Stimulated activated effector memory CD8-positive, alpha-beta T cell treated with anti-CD3 and anti-CD28 coated beads, Interleukin-12 subunit alpha, Interleukin-12 subunit beta, amount 100 ng/mL, for 72 hours (primary cell): ENCODE measurements at regions not wholly inside any gene's neighbourhood (a gene's known extent, or its start where the extent isn't known, plus 50 kb on each side); places are given as distances from the start of the nearest gene placed in this dataset.
A peak's percentile ranks its signal among the peaks of the same experiment; 100 is the strongest.
"Not testable (repeated sequence)": the region's sequence is repeated elsewhere in the genome, so short reads cannot be mapped to it uniquely, and the experiment has no call there.

Experiments used
- ATAC-seq: fragments of 150-1000 bp; cut with Tn5 transposase; 2 replicates; pipeline ENCODE4 v1.10.0; 2021
- DNase-seq, 2 donors: peaks; one replicate each; pipeline ENCODE4 v3.0.0; 2021 to 2022; ENCODE audit warnings: low spot score in 2 of 2
- H3K27ac Mint-ChIP-seq: one replicate; pipeline ENCODE4 v1.8.0; 2022; ENCODE audit warnings: mild to moderate bottlenecking, mixed read lengths
- H3K36me3 Mint-ChIP-seq: one replicate; pipeline ENCODE4 v1.8.0; 2022; ENCODE audit warnings: mild to moderate bottlenecking, mixed read lengths
- H3K4me1 Mint-ChIP-seq: one replicate; pipeline ENCODE4 v1.8.0; 2022; ENCODE audit warnings: mixed read lengths
- H3K4me3 Mint-ChIP-seq: one replicate; pipeline ENCODE4 v1.8.0; 2022; ENCODE audit warnings: mild to moderate bottlenecking, mixed read lengths
- H3K9me3 Mint-ChIP-seq: one replicate; pipeline ENCODE4 v1.8.0; 2022; ENCODE audit warnings: mixed read lengths

DNA sequence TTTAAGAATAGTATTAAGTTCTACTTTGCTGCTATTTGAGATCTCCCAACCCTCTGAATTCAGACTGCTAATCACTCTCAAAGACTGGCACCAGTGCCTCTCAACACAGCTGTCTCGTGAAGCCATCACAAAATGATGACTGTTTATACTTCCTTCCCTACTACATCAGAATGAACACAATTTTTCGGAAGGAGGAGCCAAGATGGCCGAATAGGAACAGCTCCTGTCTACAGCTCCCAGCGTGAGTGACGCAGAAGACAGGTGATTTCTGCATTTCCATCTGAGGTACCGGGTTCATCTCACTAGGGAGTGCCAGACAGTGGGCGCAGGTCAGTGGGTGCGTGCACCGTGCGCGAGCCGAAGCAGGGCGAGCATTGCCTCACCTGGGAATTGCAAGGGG lies 314.4 kb downstream of the PAX3 start:
- H3K9me3 Mint-ChIP-seq, H3K4me1 Mint-ChIP-seq, H3K36me3 Mint-ChIP-seq, H3K4me3 Mint-ChIP-seq, DNase-seq, H3K27ac Mint-ChIP-seq, ATAC-seq: not testable (repeated sequence)

DNA sequence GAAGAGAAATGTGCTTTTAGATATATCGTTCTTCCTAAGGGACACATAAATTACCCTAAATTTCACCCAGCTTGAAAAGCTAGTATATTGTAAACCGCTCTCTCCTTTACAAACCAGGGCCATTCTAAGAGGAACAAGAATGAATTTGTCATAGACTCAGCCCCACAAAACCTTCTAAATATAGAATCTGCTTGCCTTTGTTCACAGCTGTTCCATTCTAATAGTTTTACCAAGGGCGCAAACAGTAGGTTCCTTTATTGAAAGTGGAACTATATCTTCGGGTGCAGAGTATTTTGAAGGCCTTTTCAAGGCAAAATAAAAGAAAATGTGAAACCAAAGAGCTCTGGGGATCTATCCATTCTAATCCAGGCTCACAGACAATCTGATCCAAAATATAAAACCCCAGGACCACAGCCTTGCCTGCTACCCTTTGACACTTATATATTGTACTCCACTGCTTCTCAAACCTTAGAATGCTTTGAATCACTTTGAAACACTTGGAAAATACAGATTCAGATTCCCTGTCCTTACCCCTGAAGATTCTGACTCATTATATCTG lies 316.8 kb downstream of the PAX3 start:
- H3K27ac Mint-ChIP-seq: no peak overlapping the region
- no peaks in the 10 kb centered on the region for H3K36me3 Mint-ChIP-seq
- no peaks in the 10 kb centered on the region for H3K4me1 Mint-ChIP-seq
- ATAC-seq (no peak), DNase-seq (no peak)
- no peak overlapping the region for H3K4me3 Mint-ChIP-seq
- H3K9me3 Mint-ChIP-seq: peaks cover 4% of the 10 kb centered on the region

DNA sequence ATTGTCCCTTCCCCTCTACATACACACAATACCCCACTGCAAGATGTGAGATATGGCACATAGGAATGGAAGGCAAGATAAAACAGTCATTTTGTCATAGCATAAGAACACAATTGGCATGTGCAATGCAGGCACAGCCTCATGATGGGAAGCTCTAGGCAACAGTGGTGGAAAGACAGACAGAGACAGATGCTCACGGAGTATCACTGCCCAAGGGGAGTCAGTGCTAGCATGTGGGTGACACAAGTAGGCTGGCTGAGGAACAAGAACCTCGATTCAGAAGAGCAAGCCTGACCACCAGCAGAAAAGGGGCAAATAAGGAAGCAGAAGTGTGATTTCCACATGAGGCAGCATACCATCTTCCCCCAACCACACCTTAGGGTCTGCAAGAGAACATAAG lies 323.6 kb downstream of the PAX3 start:
- DNase-seq: no peak
- no peaks in the 10 kb centered on the region for H3K36me3 Mint-ChIP-seq
- no peak overlapping the region for H3K4me3 Mint-ChIP-seq
- no peak overlapping the region for H3K27ac Mint-ChIP-seq
- no peaks in the 10 kb centered on the region for H3K4me1 Mint-ChIP-seq
- ATAC-seq: no peak
- peaks cover 4% of the 10 kb centered on the region for H3K9me3 Mint-ChIP-seq

DNA sequence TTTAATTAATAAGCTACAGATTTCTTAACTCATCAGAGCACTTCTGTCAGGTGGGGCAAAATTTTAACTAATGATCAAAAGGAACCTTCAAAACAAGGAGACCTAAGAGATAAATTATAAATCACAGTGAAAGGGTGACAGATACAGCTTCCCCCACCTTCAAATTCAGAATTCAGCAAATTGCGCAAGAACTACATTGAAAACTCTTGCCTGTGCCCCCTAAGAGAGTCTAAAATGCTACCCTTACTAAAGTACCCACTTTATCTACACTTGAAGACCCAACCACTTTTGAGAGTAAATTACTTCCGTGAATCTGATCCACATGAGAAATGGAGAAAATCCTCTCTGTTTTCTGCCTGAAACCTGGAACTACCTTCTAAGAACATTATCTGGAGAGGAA lies 324.9 kb downstream of the PAX3 start:
- no peaks in the 10 kb centered on the region for H3K4me1 Mint-ChIP-seq
- DNase-seq (no peak), ATAC-seq (no peak)
- H3K4me3 Mint-ChIP-seq: no peak overlapping the region
- no peak overlapping the region for H3K27ac Mint-ChIP-seq
- H3K9me3 Mint-ChIP-seq: peaks cover 4% of the 10 kb centered on the region
- no peaks in the 10 kb centered on the region for H3K36me3 Mint-ChIP-seq

DNA sequence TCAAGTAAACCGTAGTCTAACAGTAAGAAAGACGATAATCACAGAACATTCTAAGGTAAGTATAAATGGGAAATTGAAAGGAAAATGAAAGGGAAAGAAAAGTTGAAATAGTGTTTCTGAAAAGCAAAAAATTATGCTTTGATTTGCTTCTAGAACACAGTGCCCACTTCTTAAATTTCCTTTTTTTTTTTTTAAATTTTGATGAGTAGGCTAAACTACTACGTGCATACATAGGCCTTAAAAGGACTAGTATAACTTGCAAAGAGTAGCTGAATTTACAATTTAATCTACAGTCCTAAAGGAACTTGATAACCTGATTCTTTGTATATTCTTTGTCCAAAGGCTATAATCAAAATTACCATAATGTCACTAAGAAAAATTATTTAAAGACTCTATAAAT lies 325.3 kb downstream of the PAX3 start:
- no peak overlapping the region for H3K27ac Mint-ChIP-seq
- H3K9me3 Mint-ChIP-seq: peaks cover 4% of the 10 kb centered on the region
- DNase-seq (no peak), ATAC-seq (no peak)
- H3K36me3 Mint-ChIP-seq: no peaks in the 10 kb centered on the region
- H3K4me1 Mint-ChIP-seq: no peaks in the 10 kb centered on the region
- no peak overlapping the region for H3K4me3 Mint-ChIP-seq

DNA sequence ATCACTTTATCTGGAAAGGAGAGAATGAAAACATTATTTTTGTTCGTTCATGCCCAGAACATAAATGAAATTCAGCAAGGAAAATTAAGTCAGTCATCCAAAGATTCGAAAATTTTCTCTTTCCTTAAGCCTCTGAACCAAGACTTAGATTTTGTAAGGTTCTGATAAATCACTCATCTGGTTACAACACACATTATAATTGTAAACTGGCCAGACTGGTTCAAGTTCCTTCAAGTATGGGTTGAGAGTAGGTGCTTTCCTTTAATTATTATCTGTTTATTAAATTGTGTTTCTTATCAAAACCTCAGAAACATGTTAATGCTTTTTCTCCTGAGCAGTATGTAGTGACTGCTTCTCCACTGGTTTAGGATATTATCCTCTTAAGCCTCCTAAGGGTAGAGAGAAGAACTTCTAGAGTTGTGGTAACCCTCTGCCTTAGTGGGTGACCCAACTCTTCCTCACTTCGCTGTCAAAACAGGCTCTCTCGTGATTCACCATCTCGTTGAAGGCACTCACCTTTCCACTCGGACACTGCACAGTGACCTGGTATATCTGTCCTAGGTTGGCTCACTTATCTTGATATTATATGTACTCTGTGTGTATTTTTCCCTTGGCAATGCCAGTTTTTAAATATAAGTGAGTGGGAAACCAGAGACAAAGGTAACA lies 325.9 kb downstream of the PAX3 start:
- ATAC-seq (no peak), DNase-seq (no peak)
- Mint-ChIP-seq H3K36me3 (no peaks in the 10 kb centered on the region), H3K4me3 (no peak overlapping the region), H3K4me1 (no peaks in the 10 kb centered on the region), H3K9me3 (no peaks in the 10 kb centered on the region), H3K27ac (no peak overlapping the region)

DNA sequence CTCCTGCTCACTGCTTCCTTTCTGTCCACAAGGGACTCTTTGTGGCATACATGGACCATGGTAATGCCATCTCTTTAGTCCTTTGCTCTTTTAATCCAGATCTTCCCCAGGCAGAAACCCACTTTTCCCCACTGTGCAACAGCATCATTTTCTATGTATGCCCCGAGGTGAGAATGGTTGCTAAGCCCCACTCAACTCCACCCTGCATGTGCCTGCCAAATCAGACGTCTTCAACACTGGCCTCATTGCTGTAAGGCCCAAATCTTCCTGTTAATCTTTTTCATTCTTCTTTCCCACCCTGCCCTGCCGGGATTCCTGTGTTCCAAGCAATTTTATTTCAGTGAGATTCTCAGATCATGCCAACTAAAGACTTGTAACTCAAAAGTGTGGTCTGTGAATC lies 328.4 kb downstream of the PAX3 start:
- no peaks in the 10 kb centered on the region for H3K4me1 Mint-ChIP-seq
- H3K36me3 Mint-ChIP-seq: no peaks in the 10 kb centered on the region
- no peak overlapping the region for H3K27ac Mint-ChIP-seq
- DNase-seq (no peak), ATAC-seq (no peak)
- H3K4me3 Mint-ChIP-seq: no peak overlapping the region
- no peaks in the 10 kb centered on the region for H3K9me3 Mint-ChIP-seq

DNA sequence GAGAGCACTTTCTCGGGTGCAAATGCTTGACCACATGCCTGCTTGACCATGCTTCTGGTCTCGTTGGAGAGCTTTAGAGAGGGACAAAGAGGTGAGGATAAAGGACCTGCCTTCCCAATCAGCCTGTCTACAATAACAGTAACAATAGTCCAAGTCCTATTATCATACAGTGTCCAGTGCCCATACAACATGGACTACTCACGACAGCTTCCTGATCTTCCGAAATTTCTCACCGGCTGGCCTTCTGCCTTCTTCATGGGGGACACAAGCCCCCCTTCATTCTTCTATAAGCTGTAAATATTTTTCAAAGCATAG lies 329.0 kb downstream of the PAX3 start:
- Mint-ChIP-seq H3K27ac (no peak overlapping the region), H3K4me1 (no peaks in the 10 kb centered on the region), H3K4me3 (no peak overlapping the region), H3K36me3 (no peaks in the 10 kb centered on the region), H3K9me3 (no peaks in the 10 kb centered on the region)
- no peak for DNase-seq
- peak; percentile 11 for ATAC-seq

DNA sequence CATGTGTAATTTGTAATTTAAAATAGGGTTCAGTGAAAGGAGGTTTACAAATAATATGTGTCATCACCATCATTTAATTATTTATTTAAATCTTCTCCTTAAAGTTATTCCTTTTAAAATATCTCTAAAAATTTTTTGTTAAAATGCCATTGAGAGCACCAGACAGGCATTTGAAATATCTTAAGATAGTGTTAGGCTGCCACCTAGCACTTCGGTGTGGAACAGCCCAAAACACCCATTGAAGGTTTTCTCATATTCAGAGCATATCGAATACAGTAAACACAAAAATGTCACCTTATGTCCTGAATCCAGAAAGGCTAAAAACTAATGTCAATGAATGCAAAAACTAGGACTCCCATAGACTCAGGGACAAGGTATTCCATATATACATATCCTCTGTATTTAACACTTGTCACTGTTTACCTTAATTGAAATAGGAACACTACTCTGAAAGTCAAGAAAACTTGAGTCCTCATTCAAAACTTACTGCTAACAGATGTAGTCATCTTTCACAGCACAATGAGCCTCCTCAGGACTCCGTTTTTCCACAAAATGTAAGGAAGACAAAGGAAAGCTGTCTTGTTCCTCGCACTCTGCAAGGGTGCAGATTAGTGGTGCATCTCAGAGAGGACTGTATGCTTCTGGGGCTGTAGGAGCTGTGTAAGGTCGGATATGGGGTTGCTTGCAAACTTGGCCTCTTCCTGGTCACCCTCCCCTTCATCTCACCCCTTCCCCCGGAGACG lies 329.5 kb downstream of the PAX3 start:
- H3K4me3 Mint-ChIP-seq: no peak overlapping the region
- ATAC-seq (peak; percentile 55), DNase-seq (no peak)
- no peak overlapping the region for H3K27ac Mint-ChIP-seq
- no peaks in the 10 kb centered on the region for H3K9me3 Mint-ChIP-seq
- H3K4me1 Mint-ChIP-seq: no peaks in the 10 kb centered on the region
- no peaks in the 10 kb centered on the region for H3K36me3 Mint-ChIP-seq

DNA sequence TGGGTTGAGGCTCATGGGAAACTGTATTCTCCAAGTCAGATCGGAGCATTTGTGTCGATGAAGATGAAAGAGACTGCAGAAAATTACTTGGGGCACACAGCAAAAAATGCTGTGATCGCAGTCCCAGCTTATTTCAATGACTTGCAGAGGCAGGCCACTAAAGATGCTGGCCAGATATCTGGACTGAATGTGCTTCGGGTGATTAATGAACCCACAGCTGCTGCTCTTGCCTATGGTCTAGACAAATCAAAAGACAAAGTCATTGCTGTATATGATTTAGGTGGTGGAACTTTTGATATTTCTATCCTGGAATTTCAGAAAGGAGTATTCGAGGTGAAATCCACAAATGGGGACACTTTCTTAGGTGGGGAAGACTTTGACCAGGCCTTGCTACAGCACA lies 336.6 kb downstream of the PAX3 start:
- no peak overlapping the region for H3K27ac Mint-ChIP-seq
- H3K9me3 Mint-ChIP-seq: peaks cover 3% of the 10 kb centered on the region
- no peaks in the 10 kb centered on the region for H3K4me1 Mint-ChIP-seq
- no peak overlapping the region for H3K4me3 Mint-ChIP-seq
- no peak for ATAC-seq
- DNase-seq: no peak
- H3K36me3 Mint-ChIP-seq: no peaks in the 10 kb centered on the region

DNA sequence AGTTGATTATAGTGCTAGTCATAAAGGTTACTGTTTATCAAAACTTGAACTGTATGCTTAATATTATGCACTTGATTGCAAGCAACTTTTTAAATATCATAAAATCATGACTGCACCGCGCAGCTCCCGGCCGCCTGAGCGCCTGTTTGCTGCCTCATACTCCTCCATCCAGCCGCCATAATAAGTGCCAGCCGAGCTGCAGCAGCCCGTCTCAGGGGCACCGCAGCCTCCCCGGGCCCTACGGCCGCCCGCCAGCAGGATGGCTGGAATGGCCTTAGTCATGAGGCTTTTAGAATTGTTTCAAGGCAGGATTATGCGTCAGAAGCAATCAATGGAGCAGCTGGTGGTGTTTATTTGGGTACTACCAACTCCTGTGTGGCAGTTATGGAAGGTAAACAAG lies 337.2 kb downstream of the PAX3 start:
- no peak for ATAC-seq
- no peak overlapping the region for H3K4me3 Mint-ChIP-seq
- no peak overlapping the region for H3K27ac Mint-ChIP-seq
- no peak for DNase-seq
- H3K9me3 Mint-ChIP-seq: peaks cover 3% of the 10 kb centered on the region
- H3K4me1 Mint-ChIP-seq: no peaks in the 10 kb centered on the region
- H3K36me3 Mint-ChIP-seq: no peaks in the 10 kb centered on the region

DNA sequence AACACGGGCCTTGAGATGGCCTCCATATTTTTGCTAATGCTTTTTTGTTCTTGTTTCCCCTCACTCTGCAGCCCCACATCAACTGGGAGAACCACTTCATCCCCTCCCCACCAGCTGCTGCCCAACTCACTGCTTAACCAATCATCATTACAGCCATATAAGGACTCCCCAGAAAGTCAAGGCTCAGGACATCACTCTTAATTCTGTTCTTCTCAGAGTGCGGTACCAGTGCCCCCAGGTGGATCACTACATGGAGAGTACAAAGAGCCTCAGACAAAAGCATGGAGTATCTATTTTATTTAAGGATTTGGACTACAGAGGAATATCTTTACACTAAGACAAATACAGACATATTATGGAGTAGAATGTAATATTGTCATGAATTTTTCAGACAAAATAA lies 340.6 kb downstream of the PAX3 start:
- DNase-seq (no peak), ATAC-seq (no peak)
- no peak overlapping the region for H3K27ac Mint-ChIP-seq
- H3K36me3 Mint-ChIP-seq: no peaks in the 10 kb centered on the region
- H3K9me3 Mint-ChIP-seq: peaks cover 3% of the 10 kb centered on the region
- H3K4me1 Mint-ChIP-seq: no peaks in the 10 kb centered on the region
- H3K4me3 Mint-ChIP-seq: no peak overlapping the region

DNA sequence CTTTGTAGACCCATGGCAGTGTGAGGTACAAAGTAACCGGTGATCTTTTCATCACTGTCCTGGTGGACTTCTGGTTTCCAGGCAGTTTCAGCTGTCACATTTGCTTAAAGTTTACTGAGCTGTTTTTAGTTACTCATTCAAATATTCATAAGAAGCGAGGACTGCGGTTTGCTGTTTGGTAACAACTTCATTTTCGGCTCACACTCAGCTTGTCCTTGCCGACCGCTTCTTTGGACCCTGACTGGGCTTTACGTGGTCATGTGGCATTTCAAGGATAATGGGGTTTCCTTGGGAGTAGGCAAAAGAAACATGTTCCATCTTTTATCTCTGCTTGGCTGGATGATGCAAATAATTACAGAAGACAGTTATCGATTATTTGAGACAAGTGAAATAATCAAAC lies 350.7 kb downstream of the PAX3 start:
- no peaks in the 10 kb centered on the region for H3K4me1 Mint-ChIP-seq
- DNase-seq (no peak), ATAC-seq (no peak)
- no peak overlapping the region for H3K27ac Mint-ChIP-seq
- no peaks in the 10 kb centered on the region for H3K9me3 Mint-ChIP-seq
- H3K4me3 Mint-ChIP-seq: no peak overlapping the region
- no peaks in the 10 kb centered on the region for H3K36me3 Mint-ChIP-seq

DNA sequence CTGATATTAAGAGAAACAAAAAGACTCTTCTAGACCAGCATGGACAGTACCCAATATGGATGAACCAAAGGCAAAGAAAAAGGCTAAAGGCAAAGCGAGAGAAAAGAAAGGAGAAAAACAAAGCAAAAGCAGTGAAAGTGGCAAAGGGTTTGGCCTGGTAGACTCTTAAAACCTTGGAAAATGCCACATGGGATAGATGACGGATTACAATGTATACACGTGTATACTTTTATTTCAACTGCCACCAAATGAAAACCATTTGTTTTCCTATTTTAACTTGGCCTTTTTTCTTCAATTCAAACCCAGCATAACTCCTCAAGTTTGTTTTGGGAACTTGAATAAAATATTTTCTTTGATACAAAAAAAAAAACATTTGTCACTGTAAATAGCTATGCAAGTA lies 354.3 kb downstream of the PAX3 start:
- H3K4me1 Mint-ChIP-seq, H3K9me3 Mint-ChIP-seq, ATAC-seq, H3K27ac Mint-ChIP-seq, DNase-seq, H3K36me3 Mint-ChIP-seq, H3K4me3 Mint-ChIP-seq: not testable (repeated sequence)

DNA sequence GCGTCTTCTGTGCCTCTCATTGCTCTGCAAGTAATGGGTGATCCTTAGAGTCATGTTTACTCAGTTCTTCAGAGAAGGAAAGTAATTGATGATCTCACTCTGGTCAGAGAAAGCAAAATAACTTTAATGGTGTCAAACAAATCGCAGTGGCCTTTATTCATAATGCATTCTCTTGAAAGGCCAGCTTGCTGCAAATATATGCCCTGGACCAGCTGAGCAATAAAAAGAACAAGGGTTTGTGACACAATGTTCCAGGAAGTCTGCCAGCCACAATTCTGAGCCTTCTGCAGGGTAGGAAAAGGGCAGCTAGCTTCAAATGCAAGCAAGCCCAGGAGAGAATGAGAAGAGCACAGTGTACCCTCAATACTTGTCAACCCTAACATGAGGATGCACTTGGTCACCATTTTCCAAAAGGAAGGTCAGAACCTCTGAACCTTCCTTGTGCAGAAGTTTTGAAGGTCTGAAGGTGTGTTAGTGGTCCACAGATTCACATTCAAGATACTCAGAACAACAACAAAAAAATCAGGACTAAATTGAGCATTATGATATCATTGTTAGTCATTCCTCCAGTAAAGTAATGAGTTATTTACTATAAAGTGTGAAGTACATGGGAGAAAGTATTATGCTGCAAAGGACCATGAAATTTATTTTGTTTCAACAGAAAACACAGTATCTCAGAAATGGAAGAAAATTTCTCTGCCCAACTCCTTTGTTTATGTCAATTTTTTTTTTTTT lies 355.6 kb downstream of the PAX3 start:
- Mint-ChIP-seq H3K9me3 (peaks cover 5% of the 10 kb centered on the region), H3K4me1 (no peaks in the 10 kb centered on the region), H3K36me3 (no peaks in the 10 kb centered on the region), H3K27ac (no peak overlapping the region), H3K4me3 (no peak overlapping the region)
- DNase-seq (no peak), ATAC-seq (no peak)
